SK-N-SH (cell line): ENCODE measurements at regions not wholly inside any gene's neighbourhood (a gene's known extent, or its start where the extent isn't known, plus 50 kb on each side); places are given as distances from the start of the nearest gene placed in this dataset.
"Not testable (repeated sequence)": the region's sequence is repeated elsewhere in the genome, so short reads cannot be mapped to it uniquely, and the experiment has no call there.

Source experiments
- EP300 ChIP-seq, 2 experiments: IDR thresholded peaks; 2 replicates each; pipeline versions ENCODE4 v1.4.0 to v1.6.1; 2012; ENCODE audit warnings: borderline replicate concordance in 1 of 2, low read depth in 1 of 2, low read length in 1 of 2
- FOXM1 ChIP-seq: IDR thresholded peaks from 2 replicates; pipeline ENCODE4 v1.4.0; 2012; ENCODE audit warnings: low read depth, mild to moderate bottlenecking
- NRF1 ChIP-seq: IDR thresholded peaks from 2 replicates; pipeline ENCODE4 v1.6.1; 2012; ENCODE audit warnings: low read depth, mild to moderate bottlenecking, low read length
- TF ChIP-seq, protein P1 (sequence below): IDR thresholded peaks from 2 replicates; pipeline ENCODE4 v1.6.1; 2012; ENCODE audit warnings: mild to moderate bottlenecking, low read depth, low read length, moderate library complexity
- TF ChIP-seq, protein P2 (sequence below): fragments of 200-600 bp; sonication (generic); IDR thresholded peaks from 2 replicates; pipeline ENCODE4 v1.6.1; 2017; ENCODE audit warnings: antibody characterized with exemption, mild to moderate bottlenecking, moderate library complexity

DNA sequence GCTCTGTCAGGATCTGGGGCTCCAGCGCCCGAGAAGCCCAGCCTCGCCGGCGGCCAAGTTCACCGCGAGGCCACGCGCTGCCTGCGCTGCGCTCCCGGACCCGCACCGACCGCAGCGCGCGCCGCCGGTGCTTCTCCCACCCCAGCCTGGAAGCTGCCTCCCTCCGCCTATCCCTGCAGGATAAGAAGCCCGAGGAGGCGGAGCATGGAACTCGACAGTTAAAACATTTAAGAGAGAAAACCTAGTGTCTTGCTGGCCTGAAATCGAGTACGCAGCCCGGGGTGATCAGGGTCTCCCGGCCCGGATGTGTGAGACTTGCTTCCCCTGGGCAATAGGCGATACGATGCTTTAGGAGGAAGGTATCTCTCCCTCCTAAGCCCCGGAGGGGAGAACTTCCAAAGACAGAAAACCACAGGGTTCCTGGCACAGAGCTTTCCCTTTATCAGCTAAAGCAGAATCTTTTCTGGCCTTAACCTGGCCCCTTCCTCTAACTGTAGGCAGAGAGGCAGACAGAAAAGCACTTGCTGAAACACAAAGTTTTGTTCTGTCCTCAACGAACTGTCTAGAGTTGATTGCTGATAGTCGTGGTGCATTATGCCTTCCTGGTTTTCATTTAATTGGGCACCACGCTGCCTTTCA lies 163.5 kb upstream of the PLGLB2 start:
- TF ChIP-seq FOXM1; NRF1; EP300 (IDR thresholded peaks at IDR 0.05; ENCODE audit: borderline replicate concordance in 1 of 2, low read depth in 1 of 2, low read length in 1 of 2): not testable (repeated sequence)
- TF ChIP-seq, protein P1, sequence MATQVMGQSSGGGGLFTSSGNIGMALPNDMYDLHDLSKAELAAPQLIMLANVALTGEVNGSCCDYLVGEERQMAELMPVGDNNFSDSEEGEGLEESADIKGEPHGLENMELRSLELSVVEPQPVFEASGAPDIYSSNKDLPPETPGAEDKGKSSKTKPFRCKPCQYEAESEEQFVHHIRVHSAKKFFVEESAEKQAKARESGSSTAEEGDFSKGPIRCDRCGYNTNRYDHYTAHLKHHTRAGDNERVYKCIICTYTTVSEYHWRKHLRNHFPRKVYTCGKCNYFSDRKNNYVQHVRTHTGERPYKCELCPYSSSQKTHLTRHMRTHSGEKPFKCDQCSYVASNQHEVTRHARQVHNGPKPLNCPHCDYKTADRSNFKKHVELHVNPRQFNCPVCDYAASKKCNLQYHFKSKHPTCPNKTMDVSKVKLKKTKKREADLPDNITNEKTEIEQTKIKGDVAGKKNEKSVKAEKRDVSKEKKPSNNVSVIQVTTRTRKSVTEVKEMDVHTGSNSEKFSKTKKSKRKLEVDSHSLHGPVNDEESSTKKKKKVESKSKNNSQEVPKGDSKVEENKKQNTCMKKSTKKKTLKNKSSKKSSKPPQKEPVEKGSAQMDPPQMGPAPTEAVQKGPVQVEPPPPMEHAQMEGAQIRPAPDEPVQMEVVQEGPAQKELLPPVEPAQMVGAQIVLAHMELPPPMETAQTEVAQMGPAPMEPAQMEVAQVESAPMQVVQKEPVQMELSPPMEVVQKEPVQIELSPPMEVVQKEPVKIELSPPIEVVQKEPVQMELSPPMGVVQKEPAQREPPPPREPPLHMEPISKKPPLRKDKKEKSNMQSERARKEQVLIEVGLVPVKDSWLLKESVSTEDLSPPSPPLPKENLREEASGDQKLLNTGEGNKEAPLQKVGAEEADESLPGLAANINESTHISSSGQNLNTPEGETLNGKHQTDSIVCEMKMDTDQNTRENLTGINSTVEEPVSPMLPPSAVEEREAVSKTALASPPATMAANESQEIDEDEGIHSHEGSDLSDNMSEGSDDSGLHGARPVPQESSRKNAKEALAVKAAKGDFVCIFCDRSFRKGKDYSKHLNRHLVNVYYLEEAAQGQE: not testable (repeated sequence)
- TF ChIP-seq, protein P2, sequence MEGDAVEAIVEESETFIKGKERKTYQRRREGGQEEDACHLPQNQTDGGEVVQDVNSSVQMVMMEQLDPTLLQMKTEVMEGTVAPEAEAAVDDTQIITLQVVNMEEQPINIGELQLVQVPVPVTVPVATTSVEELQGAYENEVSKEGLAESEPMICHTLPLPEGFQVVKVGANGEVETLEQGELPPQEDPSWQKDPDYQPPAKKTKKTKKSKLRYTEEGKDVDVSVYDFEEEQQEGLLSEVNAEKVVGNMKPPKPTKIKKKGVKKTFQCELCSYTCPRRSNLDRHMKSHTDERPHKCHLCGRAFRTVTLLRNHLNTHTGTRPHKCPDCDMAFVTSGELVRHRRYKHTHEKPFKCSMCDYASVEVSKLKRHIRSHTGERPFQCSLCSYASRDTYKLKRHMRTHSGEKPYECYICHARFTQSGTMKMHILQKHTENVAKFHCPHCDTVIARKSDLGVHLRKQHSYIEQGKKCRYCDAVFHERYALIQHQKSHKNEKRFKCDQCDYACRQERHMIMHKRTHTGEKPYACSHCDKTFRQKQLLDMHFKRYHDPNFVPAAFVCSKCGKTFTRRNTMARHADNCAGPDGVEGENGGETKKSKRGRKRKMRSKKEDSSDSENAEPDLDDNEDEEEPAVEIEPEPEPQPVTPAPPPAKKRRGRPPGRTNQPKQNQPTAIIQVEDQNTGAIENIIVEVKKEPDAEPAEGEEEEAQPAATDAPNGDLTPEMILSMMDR: not testable (repeated sequence)
